ENCODE measurements at regions not wholly inside any gene's neighbourhood (a gene's known extent, or its start where the extent isn't known, plus 50 kb on each side); places are given as distances from the start of the nearest gene placed in this dataset.

DNA sequence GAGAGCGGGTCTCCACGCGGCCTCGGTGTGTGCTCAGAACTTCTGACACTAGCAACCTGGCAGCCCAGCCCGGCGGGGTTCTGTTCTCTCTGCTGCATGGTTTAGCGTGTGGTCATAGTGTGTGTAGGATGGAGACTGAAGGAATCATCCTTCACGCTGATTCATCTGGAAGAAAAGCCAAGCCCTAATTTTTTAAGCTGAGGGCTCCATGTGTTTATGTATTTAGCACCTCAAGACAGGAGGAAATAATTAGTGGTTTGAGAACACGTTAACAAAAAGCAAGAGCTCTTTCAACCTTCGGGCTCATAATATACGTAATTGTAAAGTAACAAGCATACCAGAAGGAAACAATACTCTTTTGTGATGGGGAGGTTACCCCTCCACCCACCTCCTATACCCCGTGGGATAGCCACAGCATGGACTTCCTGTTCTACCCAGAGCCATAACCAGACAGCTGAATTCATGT is 504.6 kb upstream of the MKI67 start:
- H3K79me2 ChIP-seq (ENCODE audit: control insufficient read depth, insufficient read depth, low read length), result no peaks in the 10 kb centered on the region
- no peaks in the 10 kb centered on the region for H3K27me3 ChIP-seq (ENCODE audit: control insufficient read depth in 2 of 2, insufficient read depth in 2 of 2, low read length in 2 of 2)
- H3K9ac ChIP-seq (replicated peaks; ENCODE audit: extremely low read depth, insufficient read depth, low read length), result no peak overlapping the region
- intact Hi-C loops (cut with micrococcal nuclease) (loop anchor here (5.0 kb wide), 1 partner anchor 1341 kb away; no protein-coding TSS in a partner anchor), dilution Hi-C loops (cut with MboI; ENCODE audit: extremely low pct_ligation_motif_present, low sequenced_read_pairs) (no loop called here)
- no peak for DNase-seq (ENCODE audit: low read depth, low spot score)
- no peaks in the 10 kb centered on the region for H3K36me3 ChIP-seq (ENCODE audit: control insufficient read depth in 2 of 2, extremely low read depth in 1 of 2, insufficient read depth in 2 of 2, low read length in 2 of 2)
- CTCF ChIA-PET, result no interaction called here
- no peak for TF ChIP-seq POLR2A (IDR thresholded peaks at IDR 0.05; ENCODE audit: low read depth, low read length)
- no peak for TF ChIP-seq EZH2 (IDR thresholded peaks at IDR 0.05; ENCODE audit: borderline replicate concordance, low read depth, low read length, severe bottlenecking)
- TF ChIP-seq, protein P1, sequence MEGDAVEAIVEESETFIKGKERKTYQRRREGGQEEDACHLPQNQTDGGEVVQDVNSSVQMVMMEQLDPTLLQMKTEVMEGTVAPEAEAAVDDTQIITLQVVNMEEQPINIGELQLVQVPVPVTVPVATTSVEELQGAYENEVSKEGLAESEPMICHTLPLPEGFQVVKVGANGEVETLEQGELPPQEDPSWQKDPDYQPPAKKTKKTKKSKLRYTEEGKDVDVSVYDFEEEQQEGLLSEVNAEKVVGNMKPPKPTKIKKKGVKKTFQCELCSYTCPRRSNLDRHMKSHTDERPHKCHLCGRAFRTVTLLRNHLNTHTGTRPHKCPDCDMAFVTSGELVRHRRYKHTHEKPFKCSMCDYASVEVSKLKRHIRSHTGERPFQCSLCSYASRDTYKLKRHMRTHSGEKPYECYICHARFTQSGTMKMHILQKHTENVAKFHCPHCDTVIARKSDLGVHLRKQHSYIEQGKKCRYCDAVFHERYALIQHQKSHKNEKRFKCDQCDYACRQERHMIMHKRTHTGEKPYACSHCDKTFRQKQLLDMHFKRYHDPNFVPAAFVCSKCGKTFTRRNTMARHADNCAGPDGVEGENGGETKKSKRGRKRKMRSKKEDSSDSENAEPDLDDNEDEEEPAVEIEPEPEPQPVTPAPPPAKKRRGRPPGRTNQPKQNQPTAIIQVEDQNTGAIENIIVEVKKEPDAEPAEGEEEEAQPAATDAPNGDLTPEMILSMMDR (IDR thresholded peaks at IDR 0.05; ENCODE audit: extremely low read depth in 1 of 2, insufficient read depth in 1 of 2, low read depth in 1 of 2, low read length in 2 of 2), result no peak
- no peak for TF ChIP-seq JUN (IDR thresholded peaks at IDR 0.05; ENCODE audit: borderline replicate concordance, insufficient read depth, insufficient read length, low read depth)
- TF ChIP-seq FOS (IDR thresholded peaks at IDR 0.05; ENCODE audit: borderline replicate concordance, insufficient read depth, low read length), result no peak
- TF ChIP-seq, protein P2, sequence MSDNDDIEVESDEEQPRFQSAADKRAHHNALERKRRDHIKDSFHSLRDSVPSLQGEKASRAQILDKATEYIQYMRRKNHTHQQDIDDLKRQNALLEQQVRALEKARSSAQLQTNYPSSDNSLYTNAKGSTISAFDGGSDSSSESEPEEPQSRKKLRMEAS (IDR thresholded peaks at IDR 0.05; ENCODE audit: insufficient read depth, insufficient read length), result no peak
- TF ChIP-seq POLR2AphosphoS5 (IDR thresholded peaks at IDR 0.05; ENCODE audit: insufficient read depth, low read depth, low read length), result no peak
- no peak for TF ChIP-seq GATA2 (IDR thresholded peaks at IDR 0.05; ENCODE audit: insufficient read depth, insufficient read length, low read depth, low read length)
- no peak for TF ChIP-seq MYC (IDR thresholded peaks at IDR 0.05; ENCODE audit: low read depth, low read length)
- H3K27ac ChIP-seq (ENCODE audit: insufficient read depth, low read depth, low read length), result no peak overlapping the region
- no peaks in the 10 kb centered on the region for H3K4me1 ChIP-seq (ENCODE audit: control insufficient read depth, extremely low read depth, insufficient read depth, low read length)
- no peaks in the 10 kb centered on the region for H4K20me1 ChIP-seq (replicated peaks; ENCODE audit: control insufficient read depth, extremely low read depth, insufficient read depth, low read length)
- no peak for FAIRE-seq
- H3K4me3 ChIP-seq (replicated peaks in 1 of 3; ENCODE audit: insufficient read depth in 1 of 3, low read depth in 1 of 3, low read length in 3 of 3), result no peak overlapping the region
- H2AFZ ChIP-seq (ENCODE audit: low read depth, low read length), result no peak overlapping the region
- no TSS peak for BruUV-seq (replicated peaks)
- H3K9me3 ChIP-seq (replicated peaks; ENCODE audit: control insufficient read depth, insufficient read depth, low read length), result no peaks in the 10 kb centered on the region
- POLR2A ChIA-PET, result no interaction called here
- no peaks in the 10 kb centered on the region for H3K9me1 ChIP-seq (replicated peaks; ENCODE audit: control insufficient read depth, extremely low read depth, insufficient read depth, low read length)
- no peak overlapping the region for H3K4me2 ChIP-seq (ENCODE audit: insufficient read depth, low read length)
